Head of caudate nucleus (tissue), 42 donors: ENCODE measurements at regions not wholly inside any gene's neighbourhood (a gene's known extent, or its start where the extent isn't known, plus 50 kb on each side); places are given as distances from the start of the nearest gene placed in this dataset.
A peak's percentile ranks its signal among the peaks of the same experiment; 100 is the strongest.

Experiments
- DNase-seq, 42 donors: peaks; one replicate each; pipeline versions ENCODE4 v3.0.0 to v3.0.0-alpha.2; 2020 to 2021; ENCODE audit warnings: mixed read lengths in 7 of 42
- intact Hi-C: fragments of 100-400 bp; cut with DNase I; formaldehyde crosslinking; loops from one replicate; pipeline ENCODE4 v1.15.0; 2022

DNA sequence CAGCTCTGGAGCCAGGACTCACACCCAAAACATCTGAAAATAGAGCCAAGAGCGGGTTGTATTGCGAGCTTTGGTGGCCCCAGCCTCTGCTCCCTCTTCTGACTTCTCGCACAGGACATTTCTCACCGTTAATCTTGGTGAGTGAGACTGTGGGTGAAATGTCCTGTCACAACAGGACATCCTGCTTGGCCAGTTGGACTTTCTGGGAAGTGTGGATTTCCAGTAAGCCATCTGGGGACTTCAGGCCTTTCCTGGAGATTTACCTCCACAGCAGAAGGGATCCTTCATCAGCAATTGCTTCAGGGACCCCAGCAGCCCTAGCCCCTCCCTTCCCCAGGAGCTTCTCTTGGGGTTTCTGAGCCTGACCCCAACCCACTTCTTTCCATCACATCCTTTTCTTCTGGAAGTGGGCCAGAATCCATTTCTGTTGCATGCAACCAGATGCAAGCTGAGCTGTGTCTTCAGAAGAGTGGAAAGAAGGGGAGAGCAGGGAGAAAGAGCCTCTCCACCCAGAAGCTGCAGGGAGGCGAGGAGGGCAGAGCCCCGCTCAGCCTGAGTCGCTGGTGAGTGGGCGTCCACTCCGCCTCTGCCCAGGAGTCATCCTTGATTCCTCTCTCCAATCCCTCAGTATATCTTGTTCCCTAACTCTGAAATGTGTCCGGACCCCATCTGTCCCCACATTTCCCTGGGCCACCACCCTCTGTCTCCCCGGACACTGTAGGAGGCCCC, 50.3 kb upstream of the GADD45G start:
- no peak for DNase-seq
- intact Hi-C loops = no loop called here

GRCh38 chr9:89553451-89554010, 51.3 kb upstream of the GADD45G start:
- DNase-seq = no peak
- intact Hi-C loops = no loop called here

DNA sequence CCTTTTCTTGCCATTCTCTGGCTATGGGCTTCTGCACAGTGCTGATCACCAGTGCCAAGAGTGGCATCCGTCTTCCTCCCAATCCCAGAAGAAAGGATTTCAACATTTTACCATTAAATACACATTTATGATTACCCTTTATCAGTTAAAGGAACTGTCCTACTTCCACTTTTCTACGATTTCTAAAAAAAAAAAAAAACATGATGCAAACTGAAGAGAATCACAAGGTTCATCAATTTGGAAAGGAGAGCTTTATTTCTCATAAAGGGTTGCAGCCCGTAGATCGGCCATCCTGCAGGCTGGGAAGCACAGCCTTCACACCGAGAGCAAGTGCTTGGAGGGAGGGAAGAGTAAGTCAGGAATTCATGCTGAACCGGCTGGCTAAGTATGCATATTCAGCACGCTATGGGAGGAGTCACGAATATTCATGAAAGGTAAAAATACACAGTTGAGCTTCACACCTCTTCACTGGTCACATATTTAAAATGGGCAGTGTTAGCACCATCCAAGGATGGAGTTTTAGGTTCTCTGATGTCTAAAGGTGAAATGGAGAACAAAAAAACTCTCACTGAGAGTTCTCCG, 52.5 kb upstream of the SEMA4D start:
- no peak for DNase-seq
- intact Hi-C loops = no loop called here

- intact Hi-C loops = loop anchor here (10.0 kb wide), 1 partner anchor 54 kb away; the partner anchor contains the start of gene SEMA4D
- DNase-seq = peak; percentile 43 to 95 (median 82)
Observed at GRCh38 chr9:89549031-89549644, 51.2 kb upstream of the SEMA4D start.

GRCh38 chr9:89548071-89548638, 50.2 kb upstream of the SEMA4D start:
- DNase-seq = no peak
- intact Hi-C loops = loop anchor here (10.0 kb wide), 1 partner anchor 53 kb away; the partner anchor contains the start of gene SEMA4D
